H9 (cell line): ENCODE measurements at regions not wholly inside any gene's neighbourhood (a gene's known extent, or its start where the extent isn't known, plus 50 kb on each side); places are given as distances from the start of the nearest gene placed in this dataset.

Source experiments
- DNase-seq: peaks from one replicate; pipeline ENCODE4 v3.0.0-alpha.2; 2017
- H2AFZ ChIP-seq: one replicate; pipeline ENCODE4 v1.6.1; 2013; ENCODE audit warnings: mild to moderate bottlenecking, low read length, control low read depth, moderate library complexity
- H2AK5ac ChIP-seq: 2 replicates; pipeline ENCODE4 v1.6.1; 2013; ENCODE audit warnings: low read length, control low read depth, mixed read lengths; ENCODE audit not compliant: insufficient read length
- H2BK120ac ChIP-seq: one replicate; pipeline ENCODE4 v1.6.1; 2013; ENCODE audit warnings: low read depth, mild to moderate bottlenecking, low read length, control low read depth, inconsistent platforms; ENCODE audit not compliant: poor library complexity, severe bottlenecking
- H2BK12ac ChIP-seq: 2 replicates; pipeline ENCODE4 v1.6.1; 2013; ENCODE audit warnings: low read length, control low read depth, mixed read lengths, low read depth; ENCODE audit not compliant: insufficient read length
- H2BK15ac ChIP-seq: 2 replicates; pipeline ENCODE4 v1.6.1; 2013; ENCODE audit warnings: low read depth, low read length, control low read depth
- H2BK20ac ChIP-seq: one replicate; pipeline ENCODE4 v1.6.1; 2013; ENCODE audit warnings: low read depth, mild to moderate bottlenecking, low read length, control low read depth, inconsistent platforms; ENCODE audit not compliant: poor library complexity, severe bottlenecking
- H2BK5ac ChIP-seq: 2 replicates; pipeline ENCODE4 v1.6.1; 2013; ENCODE audit warnings: low read length, control low read depth, mixed read lengths; ENCODE audit not compliant: insufficient read length
- H3K14ac ChIP-seq: 2 replicates; pipeline ENCODE4 v1.6.1; 2013; ENCODE audit warnings: low read length, control low read depth; ENCODE audit not compliant: insufficient read depth
- H3K18ac ChIP-seq: 2 replicates; pipeline ENCODE4 v1.6.1; 2013; ENCODE audit warnings: low read depth, mild to moderate bottlenecking, mixed read lengths, low read length, control low read depth; ENCODE audit not compliant: insufficient read length
- H3K23ac ChIP-seq: 2 replicates; pipeline ENCODE4 v1.6.1; 2013; ENCODE audit warnings: low read length, control low read depth, mixed read lengths, low read depth; ENCODE audit not compliant: insufficient read length
- H3K23me2 ChIP-seq: 2 replicates; pipeline ENCODE4 v1.6.1; 2013; ENCODE audit warnings: low read depth, mild to moderate bottlenecking, mixed read lengths, low read length, control low read depth; ENCODE audit not compliant: insufficient read length, poor library complexity, severe bottlenecking
- H3K27ac ChIP-seq: 2 replicates; pipeline ENCODE4 v1.5.1; 2013; ENCODE audit warnings: low read length, control low read depth, mixed read lengths, low read depth; ENCODE audit not compliant: insufficient read length
- H3K27me3 ChIP-seq: 2 replicates; pipeline ENCODE4 v1.6.1; 2013; ENCODE audit warnings: low read length, control low read depth, inconsistent platforms; ENCODE audit not compliant: insufficient read depth
- H3K4ac ChIP-seq: 2 replicates; pipeline ENCODE4 v1.6.1; 2013; ENCODE audit warnings: low read depth, mild to moderate bottlenecking, control low read depth, inconsistent platforms, low read length, moderate library complexity
- H3K4me1 ChIP-seq: 2 replicates; pipeline ENCODE4 v1.6.1; 2013; ENCODE audit warnings: low read length, control low read depth, inconsistent platforms; ENCODE audit not compliant: insufficient read depth
- H3K4me2 ChIP-seq: 2 replicates; pipeline ENCODE4 v1.6.1; 2013; ENCODE audit warnings: low read length, control low read depth, mixed read lengths; ENCODE audit not compliant: insufficient read length, insufficient read depth
- H3K56ac ChIP-seq: 2 replicates; pipeline ENCODE4 v1.6.1; 2013; ENCODE audit warnings: low read depth, mild to moderate bottlenecking, mixed read lengths, low read length, control low read depth; ENCODE audit not compliant: insufficient read length
- H3K79me1 ChIP-seq: 2 replicates; pipeline ENCODE4 v1.6.1; 2013; ENCODE audit warnings: low read depth, mild to moderate bottlenecking, moderate library complexity, low read length, control low read depth, inconsistent platforms; ENCODE audit not compliant: insufficient read depth, poor library complexity, severe bottlenecking
- H3K79me2 ChIP-seq: 2 replicates; pipeline ENCODE4 v1.6.1; 2013; ENCODE audit warnings: low read length, control low read depth, inconsistent platforms; ENCODE audit not compliant: insufficient read depth
- H3K9ac ChIP-seq: 2 replicates; pipeline ENCODE4 v1.6.1; 2013; ENCODE audit warnings: low read length, control low read depth, mixed read lengths; ENCODE audit not compliant: insufficient read length; ENCODE audit errors: extremely low read depth
- H3K9me3 ChIP-seq: one replicate; pipeline ENCODE4 v1.6.1; 2013; ENCODE audit warnings: low read depth, low read length, inconsistent platforms; ENCODE audit not compliant: control insufficient read depth
- H3T11ph ChIP-seq: one replicate; pipeline ENCODE4 v1.6.1; 2013; ENCODE audit warnings: mild to moderate bottlenecking, low read length, control low read depth, inconsistent platforms
- H4K20me1 ChIP-seq: one replicate; pipeline ENCODE4 v1.6.1; 2013; ENCODE audit not compliant: control insufficient read depth, insufficient read length, insufficient read depth
- H4K5ac ChIP-seq: 2 replicates; pipeline ENCODE4 v1.6.1; 2013; ENCODE audit warnings: low read depth, mild to moderate bottlenecking, mixed read lengths, low read length, control low read depth; ENCODE audit not compliant: insufficient read length
- H4K8ac ChIP-seq: replicated peaks from 2 replicates; pipeline ENCODE4 v1.6.1; 2013; ENCODE audit warnings: low read length, control low read depth, mixed read lengths, low read depth; ENCODE audit not compliant: insufficient read length
- H4K91ac ChIP-seq: 2 replicates; pipeline ENCODE4 v1.6.1; 2013; ENCODE audit warnings: low read depth, mild to moderate bottlenecking, moderate library complexity, mixed read lengths, low read length, control low read depth; ENCODE audit not compliant: insufficient read length
- H3K27ac Mint-ChIP-seq, 3 experiments: 2 replicates in 2 of 3; 3 replicates in 1 of 3; pipeline ENCODE4 v1.8.0; 2020 to 2021; ENCODE audit warnings: mixed read lengths in 3 of 3, mild to moderate bottlenecking in 1 of 3, moderate library complexity in 1 of 3
- H3K27me3 Mint-ChIP-seq: 2 replicates; pipeline ENCODE4 v1.8.0; 2021; ENCODE audit warnings: low read depth, mild to moderate bottlenecking, moderate library complexity, mixed read lengths
- H3K36me3 Mint-ChIP-seq, 3 experiments: 2 replicates in 2 of 3; 3 replicates in 1 of 3; pipeline ENCODE4 v1.8.0; 2020 to 2021; ENCODE audit warnings: low read depth in 3 of 3, mixed read lengths in 3 of 3; ENCODE audit not compliant: insufficient read depth in 1 of 3
- H3K4me1 Mint-ChIP-seq, 2 experiments: 2 replicates each; pipeline ENCODE4 v1.8.0; 2020; ENCODE audit warnings: mixed read lengths in 2 of 2
- H3K4me3 Mint-ChIP-seq, 2 experiments: 2 replicates in 1 of 2; 3 replicates in 1 of 2; pipeline ENCODE4 v1.8.0; 2020 to 2021; ENCODE audit warnings: mild to moderate bottlenecking in 2 of 2, mixed read lengths in 2 of 2, moderate library complexity in 1 of 2
- H3K9me3 Mint-ChIP-seq, 2 experiments: 2 replicates in 1 of 2; 3 replicates in 1 of 2; pipeline ENCODE4 v1.8.0; 2020; ENCODE audit warnings: mild to moderate bottlenecking in 2 of 2, mixed read lengths in 2 of 2, moderate library complexity in 1 of 2
- CTCF ChIP-seq: fragments of 200-600 bp; sonication (generic); conservative IDR thresholded peaks from 3 replicates; pipeline ENCODE4 v1.8.0; 2021; ENCODE audit warnings: antibody characterized with exemption, mild to moderate bottlenecking
- WGBS: extraction: QIAGEN DNeasy Blood & Tissue Kit; methylation state at CpG from one replicate; pipeline ENCODE4 v1.1.7; 2013; ENCODE audit warnings: missing lambda C conversion rate, low lambda C conversion rate, mixed read lengths; ENCODE audit not compliant: insufficient read length; ENCODE audit errors: extremely low coverage; 5-methylcytosine and 5-hydroxymethylcytosine counted together

- H3K27me3 ChIP-seq = no peaks in the 10 kb centered on the region
- no peak overlapping the region for H2BK12ac ChIP-seq
- H2BK5ac ChIP-seq = no peak overlapping the region
- H4K20me1 ChIP-seq = no peaks in the 10 kb centered on the region
- Mint-ChIP-seq H3K36me3 (no peaks in the 10 kb centered on the region), H3K27ac (no peak overlapping the region), H3K27me3 (no peaks in the 10 kb centered on the region), H3K9me3 (no peaks in the 10 kb centered on the region; a peak in 1 of 5 replicates), H3K4me1 (peaks cover 3 to 4% of the 10 kb centered on the region in 2 experiments), H3K4me3 (no peak overlapping the region)
- H2BK20ac ChIP-seq = no peak overlapping the region
- H4K5ac ChIP-seq = no peak overlapping the region
- H3K4me2 ChIP-seq = no peak overlapping the region
- no peak overlapping the region for H2AK5ac ChIP-seq
- no peak overlapping the region for H3K27ac ChIP-seq
- no peak overlapping the region for H3T11ph ChIP-seq
- no peak overlapping the region for H3K14ac ChIP-seq
- H3K9ac ChIP-seq = peak overlapping the region; percentile 23
- peak overlapping the region; percentile 87 for H2AFZ ChIP-seq
- H3K4me1 ChIP-seq = no peaks in the 10 kb centered on the region; the same call in 1 of the 2 replicates
- no peak for DNase-seq
- H4K91ac ChIP-seq = no peak overlapping the region
- H3K9me3 ChIP-seq = no peaks in the 10 kb centered on the region
- H2BK15ac ChIP-seq = no peak overlapping the region
- peak; percentile 78 for TF ChIP-seq CTCF
- no peak overlapping the region for H3K56ac ChIP-seq
- H2BK120ac ChIP-seq = no peak overlapping the region
- H4K8ac ChIP-seq = no peak overlapping the region
- no peaks in the 10 kb centered on the region for H3K79me2 ChIP-seq
- WGBS = no CpG with 5 or more reads among the region's 6 CpGs
- no peak overlapping the region for H3K23ac ChIP-seq
- no peak overlapping the region for H3K4ac ChIP-seq
- H3K23me2 ChIP-seq = no peaks in the 10 kb centered on the region
- H3K18ac ChIP-seq = no peak overlapping the region
- H3K79me1 ChIP-seq = no peaks in the 10 kb centered on the region
Measured at GRCh38 chr4:52234561-52235440, 183.7 kb downstream of the SPATA18 start.
